ENCODE measurements at regions not wholly inside any gene's neighbourhood (a gene's known extent, or its start where the extent isn't known, plus 50 kb on each side); places are given as distances from the start of the nearest gene placed in this dataset. TPM values are rescaled to one million over a fixed set of nuclear protein-coding genes. Genes with fewer than 3 reads are reported as not detected.

DNA sequence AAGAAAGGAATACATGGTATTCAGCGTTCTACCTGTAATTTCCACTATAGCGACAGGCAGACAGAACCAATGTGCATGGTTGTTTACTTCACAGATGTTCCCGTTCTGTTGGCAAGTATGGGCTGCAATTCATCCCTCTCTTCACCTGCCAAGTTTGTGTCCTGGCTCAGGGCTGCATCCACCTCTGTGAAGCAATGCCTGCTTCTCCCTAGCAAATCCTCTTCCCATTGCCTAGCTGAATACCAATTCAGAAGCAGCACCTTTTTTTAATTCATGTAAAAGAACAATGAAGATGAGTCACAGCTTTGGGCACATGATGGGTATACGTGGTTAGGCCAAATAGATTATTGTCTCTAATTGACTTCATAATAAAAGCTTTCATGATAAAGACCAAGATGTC lies 54.7 kb upstream of the LRATD1 start:
- H2BK12ac ChIP-seq (ENCODE audit: low read length): no peak overlapping the region
- H3K27ac ChIP-seq (replicated peaks; ENCODE audit: low read length): no peak overlapping the region
- H3K14ac ChIP-seq (ENCODE audit: low read length): no peak overlapping the region
- no peak overlapping the region for H3K4me2 ChIP-seq (ENCODE audit: insufficient read depth, low read length, poor library complexity, severe bottlenecking)
- no peaks in the 10 kb centered on the region for H3K9me3 ChIP-seq (replicated peaks in 1 of 2; ENCODE audit: control insufficient read depth in 2 of 2, insufficient read depth in 1 of 2, low read depth in 1 of 2, low read length in 2 of 2)
- no peak overlapping the region for H2BK120ac ChIP-seq (ENCODE audit: low read depth, low read length)
- H3K4me1 ChIP-seq (ENCODE audit: control insufficient read depth in 2 of 2, insufficient read depth in 1 of 2, low read depth in 1 of 2, low read length in 2 of 2): no peaks in the 10 kb centered on the region
- H4K8ac ChIP-seq (ENCODE audit: low read depth, low read length): no peak overlapping the region
- no peak overlapping the region for H3K4me3 ChIP-seq (ENCODE audit: low read length in 2 of 2)
- no peak overlapping the region for H2AFZ ChIP-seq (ENCODE audit: low read length)
- no peak overlapping the region for H4K91ac ChIP-seq (ENCODE audit: low read depth, low read length, poor library complexity)
- H2AK5ac ChIP-seq (ENCODE audit: low read depth, low read length): no peak overlapping the region
- H3K36me3 ChIP-seq (replicated peaks in 1 of 2; ENCODE audit: control insufficient read depth in 2 of 2, insufficient read depth in 2 of 2, low read length in 2 of 2): no peaks in the 10 kb centered on the region
- no peak overlapping the region for H3K4ac ChIP-seq (ENCODE audit: low read length)
- H2BK5ac ChIP-seq (ENCODE audit: low read length): no peak overlapping the region
- H3K23ac ChIP-seq (ENCODE audit: low read depth, low read length, poor library complexity): no peak overlapping the region
- no peaks in the 10 kb centered on the region for H3K27me3 ChIP-seq (ENCODE audit: control insufficient read depth in 3 of 3, insufficient read depth in 3 of 3, low read depth in 1 of 3, low read length in 3 of 3)
- no peak overlapping the region for H3K9ac ChIP-seq (ENCODE audit: low read depth, low read length, poor library complexity)
- whole genome bisulfite sequencing, 2 donors (ENCODE audit: extremely low coverage in 2 of 2, insufficient read length in 2 of 2, insufficient replicate concordance in 1 of 2): no CpG with 5 or more reads among the region's 4 CpGs
- no peak overlapping the region for H2BK15ac ChIP-seq (ENCODE audit: low read length)
- H3K18ac ChIP-seq (ENCODE audit: low read length): no peak overlapping the region
- no peak for DNase-seq (ENCODE audit: low spot score)
- H3K79me1 ChIP-seq (ENCODE audit: low read depth, low read length): no peaks in the 10 kb centered on the region

Small RNA genes in the stretch of these regions (small RNA-seq; reads per million reads assigned to genes)
- gene RF00017 (ENCODE audit: insufficient read depth): not detected
- gene RNU6-1288P (ENCODE audit: insufficient read depth): not detected

Data from neuronal stem cell (in vitro differentiated cells).